Stomach (tissue), 4 donors: ENCODE measurements at regions not wholly inside any gene's neighbourhood (a gene's known extent, or its start where the extent isn't known, plus 50 kb on each side); places are given as distances from the start of the nearest gene placed in this dataset.

Experiments used
- CTCF ChIP-seq, 7 experiments: fragments of 450-650 bp in 4 of 7; fragments of 200-600 bp in 3 of 7; sonication (generic) in 3 of 7; IDR thresholded peaks; one replicate each; pipeline ENCODE4 v1.5.1; 2016 to 2019; ENCODE audit warnings: antibody characterized with exemption in 7 of 7, control low read depth in 2 of 7, mild to moderate bottlenecking in 1 of 7
- EP300 ChIP-seq: sonication (generic); formaldehyde crosslinking; IDR thresholded peaks from one replicate; pipeline ENCODE4 v1.6.1; 2017; ENCODE audit warnings: antibody characterized with exemption
- POLR2A ChIP-seq, 4 donors: fragments of 450-650 bp; IDR thresholded peaks; one replicate each; pipeline ENCODE4 v1.6.1; 2016; ENCODE audit warnings: antibody characterized with exemption in 4 of 4, control low read depth in 2 of 4, mild to moderate bottlenecking in 1 of 4, moderate library complexity in 1 of 4
- POLR2AphosphoS5 ChIP-seq, 3 donors: sonication (generic); formaldehyde crosslinking; IDR thresholded peaks; one replicate each; pipeline ENCODE4 v1.6.1; 2016; ENCODE audit warnings: antibody characterized with exemption in 3 of 3

DNA sequence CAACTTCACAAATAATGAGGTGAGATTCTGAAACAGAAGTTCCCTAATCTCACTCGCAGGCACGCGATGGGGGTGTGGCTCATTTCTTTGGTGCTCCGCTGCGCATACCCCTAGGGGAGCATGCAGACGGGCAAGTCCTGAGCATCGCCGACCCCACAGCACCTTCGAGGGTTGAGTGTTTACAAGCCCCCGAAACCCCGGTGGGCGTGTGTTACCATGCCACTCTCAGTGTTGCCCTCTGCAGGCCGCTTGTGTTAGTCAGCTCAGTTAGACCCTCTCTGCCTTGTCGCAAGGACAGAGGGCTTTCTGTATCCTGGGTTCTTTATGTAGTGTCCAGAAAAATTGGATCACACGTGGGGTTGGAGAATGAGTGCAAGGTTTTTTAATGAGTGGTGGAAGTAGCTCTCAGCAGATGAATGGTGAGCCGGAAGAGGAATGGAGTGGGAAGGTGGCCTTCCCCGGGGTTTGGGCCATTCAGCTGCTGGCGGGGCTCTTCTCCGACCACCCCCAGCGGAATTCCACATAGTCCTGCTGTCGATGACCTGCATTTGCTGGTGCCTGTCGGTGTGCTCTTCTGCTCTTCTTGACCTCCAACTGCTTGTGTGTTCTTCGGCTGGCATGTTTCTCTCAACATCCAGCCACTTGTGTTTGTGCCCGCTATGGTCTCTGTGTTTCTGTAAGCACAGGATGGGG is 191.3 kb downstream of the RPRM start:
- TF ChIP-seq POLR2A (IDR thresholded peaks at IDR 0.05) (no peak), CTCF (IDR thresholded peaks at IDR 0.05) (no peak), EP300 (no peak), POLR2AphosphoS5 (IDR thresholded peaks at IDR 0.05) (no peak)
